H1 (cell line): ENCODE measurements at regions not wholly inside any gene's neighbourhood (a gene's known extent, or its start where the extent isn't known, plus 50 kb on each side); places are given as distances from the start of the nearest gene placed in this dataset.

ENCODE experiments used
- CTCF ChIA-PET: fragments of 300-600 bp; sonication (Branson Sonifier 250); formaldehyde crosslinking; loops from one replicate; lab custom pipeline; 2021; ENCODE audit not compliant: partially characterized antibody; lab: Charles Lee
- POLR2A ChIA-PET: fragments of 300-600 bp; sonication (Branson Sonifier 250); formaldehyde crosslinking; loops from one replicate; lab custom pipeline; 2021; ENCODE audit warnings: inconsistent platforms; ENCODE audit not compliant: partially characterized antibody; lab: Charles Lee
- DNase-seq, 2 experiments: peaks; one replicate each; pipeline versions ENCODE4 v3.0.0 to v3.0.0-alpha.2; 2010 to 2022; ENCODE audit warnings: low spot score in 2 of 2, low read depth in 1 of 2, mixed read lengths in 1 of 2
- FAIRE-seq: peaks from 2 replicates; lab custom pipeline; 2011; peaks lifted over from hg19 to GRCh38; lab: Jason Lieb, UNC
- H2AFZ ChIP-seq: 2 replicates; pipeline ENCODE4 v1.8.1; 2012; ENCODE audit warnings: low read length, inconsistent platforms
- H2AK5ac ChIP-seq: 2 replicates; pipeline ENCODE4 v1.6.1; 2013; ENCODE audit warnings: low read depth, low read length
- H2BK120ac ChIP-seq: replicated peaks from 2 replicates; pipeline ENCODE3; 2013; ENCODE audit warnings: low read depth, low read length, inconsistent platforms
- H2BK12ac ChIP-seq: 2 replicates; pipeline ENCODE4 v1.6.1; 2013; ENCODE audit warnings: low read depth, low read length
- H2BK15ac ChIP-seq: 2 replicates; pipeline ENCODE4 v1.6.1; 2013; ENCODE audit warnings: low read length
- H2BK20ac ChIP-seq: 2 replicates; pipeline ENCODE4 v1.6.1; 2013; ENCODE audit warnings: low read length
- H2BK5ac ChIP-seq: 2 replicates; pipeline ENCODE4 v1.6.1; 2013; ENCODE audit warnings: low read depth, low read length
- H3K14ac ChIP-seq: 2 replicates; pipeline ENCODE4 v1.6.1; 2013; ENCODE audit warnings: inconsistent platforms; ENCODE audit not compliant: insufficient read length
- H3K18ac ChIP-seq: 2 replicates; pipeline ENCODE4 v1.6.1; 2013; ENCODE audit warnings: low read length; ENCODE audit errors: extremely low read depth
- H3K23ac ChIP-seq: 2 replicates; pipeline ENCODE4 v1.6.1; 2013; ENCODE audit warnings: inconsistent platforms; ENCODE audit not compliant: insufficient read length
- H3K23me2 ChIP-seq: 2 replicates; pipeline ENCODE4 v1.6.1; 2013; ENCODE audit warnings: low read depth, low read length
- H3K27ac ChIP-seq: 2 replicates; pipeline ENCODE4 v1.6.1; 2011; ENCODE audit warnings: low read depth, low read length, inconsistent platforms
- H3K27me3 ChIP-seq, 4 experiments: replicated peaks in 1 of 4; 1 replicate in 1 of 4; 2 replicates in 3 of 4; pipeline versions ENCODE4 v1.6.1 to v1.8.1; 2011 to 2013; ENCODE audit warnings: low read length in 3 of 4, mild to moderate bottlenecking in 3 of 4, inconsistent platforms in 2 of 4, mixed read lengths in 2 of 4, moderate library complexity in 1 of 4; ENCODE audit not compliant: control insufficient read depth in 3 of 4, insufficient read depth in 3 of 4; ENCODE audit errors: extremely low read depth in 1 of 4
- H3K36me3 ChIP-seq, 4 experiments: 2 replicates each; pipeline versions ENCODE4 v1.6.1 to v1.8.1; 2011 to 2013; ENCODE audit warnings: mild to moderate bottlenecking in 4 of 4, low read length in 3 of 4, moderate library complexity in 2 of 4, control low read depth in 1 of 4, inconsistent platforms in 1 of 4; ENCODE audit not compliant: insufficient read depth in 4 of 4, control insufficient read depth in 2 of 4
- H3K4ac ChIP-seq: replicated peaks from 2 replicates; pipeline ENCODE3; 2013; ENCODE audit warnings: low read length, low read depth, mixed read lengths, inconsistent platforms; ENCODE audit not compliant: insufficient read length
- H3K4me1 ChIP-seq, 4 experiments: replicated peaks in 1 of 4; 1 replicate in 1 of 4; 2 replicates in 3 of 4; pipeline versions ENCODE4 v1.6.1 to v1.8.1; 2011 to 2013; ENCODE audit warnings: low read length in 3 of 4, inconsistent platforms in 2 of 4, mixed read lengths in 1 of 4; ENCODE audit not compliant: insufficient read depth in 4 of 4, control insufficient read depth in 3 of 4
- H3K4me2 ChIP-seq, 2 experiments: 2 replicates each; pipeline versions ENCODE4 v1.6.1 to v1.8.1; 2011 to 2013; ENCODE audit warnings: low read depth in 2 of 2, low read length in 2 of 2, control low read depth in 1 of 2, inconsistent platforms in 1 of 2, mild to moderate bottlenecking in 1 of 2; ENCODE audit not compliant: insufficient read depth in 1 of 2
- H3K4me3 ChIP-seq, 4 experiments: fragments of 200-600, 300-600 bp in 1 of 4; sonication (generic), shearing (Covaris generic), sonication (Bioruptor Twin) in 1 of 4; 2 replicates each; pipeline versions ENCODE4 v1.5.1 to v1.8.1; 2011 to 2016; ENCODE audit warnings: low read length in 4 of 4, low read depth in 3 of 4, control low read depth in 2 of 4, inconsistent platforms in 2 of 4, mild to moderate bottlenecking in 2 of 4, mixed read lengths in 1 of 4, moderate library complexity in 1 of 4; ENCODE audit not compliant: insufficient read depth in 2 of 4; ENCODE audit errors: extremely low read depth in 1 of 4
- H3K56ac ChIP-seq: replicated peaks from 2 replicates; pipeline ENCODE3; 2013; ENCODE audit warnings: low read depth, mild to moderate bottlenecking, mixed read lengths, low read length, inconsistent platforms; ENCODE audit not compliant: insufficient read length
- H3K79me1 ChIP-seq: 2 replicates; pipeline ENCODE4 v1.6.1; 2013; ENCODE audit warnings: low read depth, low read length, control low read depth
- H3K79me2 ChIP-seq, 2 experiments: 2 replicates each; pipeline versions ENCODE4 v1.6.1 to v1.8.1; 2012 to 2013; ENCODE audit warnings: low read length in 2 of 2, mild to moderate bottlenecking in 2 of 2, inconsistent platforms in 1 of 2; ENCODE audit not compliant: insufficient read depth in 2 of 2, control insufficient read depth in 1 of 2
- H3K9ac ChIP-seq, 4 experiments: replicated peaks in 1 of 4; 1 replicate in 1 of 4; 2 replicates in 3 of 4; pipeline versions ENCODE4 v1.6.1 to v1.8.1; 2011 to 2013; ENCODE audit warnings: low read depth in 3 of 4, low read length in 3 of 4, control low read depth in 2 of 4, mild to moderate bottlenecking in 2 of 4, moderate library complexity in 2 of 4, inconsistent platforms in 1 of 4; ENCODE audit errors: extremely low read depth in 1 of 4
- H3K9me3 ChIP-seq, 2 experiments: 2 replicates each; pipeline versions ENCODE4 v1.6.1 to v1.8.1; 2012 to 2013; ENCODE audit warnings: mild to moderate bottlenecking in 2 of 2, moderate library complexity in 2 of 2, control low read depth in 1 of 2, inconsistent platforms in 1 of 2, low read depth in 1 of 2, low read length in 1 of 2, mixed read lengths in 1 of 2; ENCODE audit not compliant: insufficient read depth in 2 of 2
- H4K20me1 ChIP-seq, 2 experiments: replicated peaks in 1 of 2; 2 replicates each; pipeline versions ENCODE3 to v1.8.1; 2011 to 2013; ENCODE audit warnings: inconsistent platforms in 2 of 2, low read length in 2 of 2, mild to moderate bottlenecking in 1 of 2; ENCODE audit not compliant: insufficient read depth in 2 of 2, control insufficient read depth in 1 of 2
- H4K5ac ChIP-seq: 2 replicates; pipeline ENCODE4 v1.6.1; 2013; ENCODE audit warnings: low read length, low read depth, mixed read lengths, inconsistent platforms; ENCODE audit not compliant: insufficient read length
- H4K8ac ChIP-seq: 2 replicates; pipeline ENCODE4 v1.8.0; 2013; ENCODE audit warnings: mild to moderate bottlenecking, moderate library complexity, low read length, inconsistent platforms; ENCODE audit not compliant: insufficient read depth; ENCODE audit errors: extremely low read depth
- H4K91ac ChIP-seq: replicated peaks from 2 replicates; pipeline ENCODE3; 2013; ENCODE audit warnings: low read length, mixed read lengths, inconsistent platforms; ENCODE audit not compliant: insufficient read length
- EGR1 ChIP-seq: IDR thresholded peaks from 2 replicates; pipeline ENCODE4 v1.6.1; 2011; ENCODE audit warnings: low read depth, low read length, borderline replicate concordance
- HDAC6 ChIP-seq: IDR thresholded peaks from one replicate; pipeline ENCODE4 v1.7.1; 2012; ENCODE audit warnings: low read depth, mild to moderate bottlenecking, inconsistent platforms, low read length, moderate library complexity
- WGBS, 2 experiments: shearing (Covaris generic) in 1 of 2; methylation state at CpG; one replicate each; pipeline versions ENCODE4 v1.1.6 to v1.1.7; 2013 to 2015; ENCODE audit warnings: low lambda C conversion rate in 2 of 2, mixed read lengths in 2 of 2, inconsistent platforms in 1 of 2, low coverage in 1 of 2, missing lambda C conversion rate in 1 of 2; ENCODE audit not compliant: insufficient replicate concordance in 2 of 2, insufficient coverage in 1 of 2, insufficient read length in 1 of 2; ENCODE audit errors: extremely low coverage in 1 of 2, missing lambda C conversion rate in 1 of 2; 5-methylcytosine and 5-hydroxymethylcytosine counted together

GRCh38 chr2:177064422-177064821 is 148.2 kb upstream of the HNRNPA3 start:
- Histone ChIP-seq H2AK5ac (no peak overlapping the region), H2BK120ac (no peak overlapping the region), H3K18ac (no peak overlapping the region), H2BK5ac (no peak overlapping the region), H4K5ac (no peak overlapping the region), H4K91ac (no peak overlapping the region), H3K79me2 (no peaks in the 10 kb centered on the region), H3K4me1 (no peaks in the 10 kb centered on the region), H3K79me1 (no peaks in the 10 kb centered on the region), H3K27me3 (no peaks in the 10 kb centered on the region), H2BK12ac (no peak overlapping the region), H3K56ac (no peak overlapping the region), H2BK20ac (no peak overlapping the region), H3K9ac (no peak overlapping the region), H3K27ac (no peak overlapping the region), H3K4me3 (no peak overlapping the region), H3K36me3 (no peaks in the 10 kb centered on the region), H3K23me2 (peaks cover 4% of the 10 kb centered on the region; the same call in 1 of the 2 replicates), H4K8ac (no peak overlapping the region), H2AFZ (no peak overlapping the region), H3K4me2 (no peak overlapping the region), H3K23ac (no peak overlapping the region), H3K14ac (no peak overlapping the region), H3K4ac (no peak overlapping the region), H2BK15ac (no peak overlapping the region), H3K9me3 (no peaks in the 10 kb centered on the region), H4K20me1 (no peaks in the 10 kb centered on the region)
- 71% methylated on average over 4 of the region's 4 CpGs; no CpG with 5 or more reads in 1 of the 2 experiments for WGBS, 2 experiments
- DNase-seq (no peak), FAIRE-seq (no peak)
- CTCF ChIA-PET, result interaction anchor here (1.0 to 1.1 kb wide), 2 partner anchors 8 to 85 kb away, joined by 3 to 4 read pairs; no protein-coding TSS in a partner anchor
- POLR2A ChIA-PET, result no interaction called here
- TF ChIP-seq HDAC6 (no peak), EGR1 (no peak)
